Lung (tissue), 11 donors: ENCODE measurements at regions not wholly inside any gene's neighbourhood (a gene's known extent, or its start where the extent isn't known, plus 50 kb on each side); places are given as distances from the start of the nearest gene placed in this dataset.

Experiments used
- ATAC-seq: fragments of 200-7000 bp; cut with Tn5 transposase; one replicate; pipeline ENCODE4 v1.9.1; 2020; ENCODE audit warnings: moderate number of reproducible peaks; ENCODE audit not compliant: insufficient read depth, low FRiP score
- DNase-seq, 3 donors: peaks; one replicate each; pipeline ENCODE4 v3.0.0-alpha.2; 2013 to 2017
- H3K27ac ChIP-seq, 2 donors: one replicate each; pipeline ENCODE4 v1.5.1; 2013; ENCODE audit warnings: mild to moderate bottlenecking in 2 of 2, moderate library complexity in 2 of 2, control low read depth in 1 of 2, inconsistent platforms in 1 of 2, low read depth in 1 of 2, low read length in 1 of 2
- H3K27me3 ChIP-seq, 3 donors: one replicate each; pipeline ENCODE4 v1.5.1; 2013; ENCODE audit warnings: low read length in 2 of 3; ENCODE audit not compliant: control insufficient read depth in 3 of 3, insufficient read depth in 3 of 3
- H3K36me3 ChIP-seq, 4 donors: one replicate each; pipeline ENCODE4 v1.5.1; 2013; ENCODE audit warnings: low read length in 4 of 4, mild to moderate bottlenecking in 1 of 4, moderate library complexity in 1 of 4; ENCODE audit not compliant: control insufficient read depth in 4 of 4, insufficient read depth in 4 of 4
- H3K4me1 ChIP-seq, 5 donors: one replicate each; pipeline ENCODE4 v1.5.1; 2013; ENCODE audit warnings: low read length in 5 of 5, mild to moderate bottlenecking in 2 of 5, moderate library complexity in 1 of 5; ENCODE audit not compliant: control insufficient read depth in 5 of 5, insufficient read depth in 5 of 5
- H3K4me3 ChIP-seq: one replicate; pipeline ENCODE4 v1.5.1; 2013; ENCODE audit warnings: mild to moderate bottlenecking, control low read depth, moderate library complexity
- H3K9ac ChIP-seq, 2 donors: one replicate each; pipeline ENCODE4 v1.5.1; 2013; ENCODE audit warnings: low read length in 2 of 2, control low read depth in 1 of 2; ENCODE audit not compliant: insufficient read depth in 1 of 2
- H3K9me3 ChIP-seq, 4 donors: one replicate each; pipeline ENCODE4 v1.5.1; 2013; ENCODE audit warnings: low read length in 3 of 4, mild to moderate bottlenecking in 1 of 4, moderate library complexity in 1 of 4; ENCODE audit not compliant: control insufficient read depth in 4 of 4, insufficient read depth in 3 of 4
- CTCF ChIP-seq: IDR thresholded peaks from 2 replicates; pipeline ENCODE4 v1.5.1; 2012; ENCODE audit warnings: mild to moderate bottlenecking; ENCODE audit errors: control extremely low read depth, extremely low read depth
- WGBS, 2 donors: extraction: QIAGEN DNeasy Blood & Tissue Kit; methylation state at CpG; one replicate each; pipeline ENCODE4 v1.1.7; 2013; 5-methylcytosine and 5-hydroxymethylcytosine counted together
- donor health status: control.
- donor health status: control.
- donor health status: Bipolar disorder and iron deficiency.
- donor health status: healthy.
- donor health status: DM: yes; HTN: yes; CAD: no.

- H3K36me3 ChIP-seq, result no peaks in the 10 kb centered on the region
- ATAC-seq, result no peak
- H3K4me3 ChIP-seq, result no peak overlapping the region
- TF ChIP-seq CTCF, result no peak
- no peaks in the 10 kb centered on the region for H3K4me1 ChIP-seq
- H3K9me3 ChIP-seq, result peaks cover 0 to 2% (median 0%) of the 10 kb centered on the region in 4 donors
- H3K9ac ChIP-seq, result no peak overlapping the region
- H3K27me3 ChIP-seq, result no peaks in the 10 kb centered on the region
- H3K27ac ChIP-seq, result no peak overlapping the region
- 28 to 35% methylated on average over 5 of the region's 5 CpGs for WGBS, 2 donors
- peak in 1 of 3 donors; percentile 11 for DNase-seq
Measured at GRCh38 chr9:30301271-30301963, 2083.0 kb upstream of the ACO1 start.

GRCh38 chr9:30310711-30311110 is 2073.7 kb upstream of the ACO1 start:
- no peak for TF ChIP-seq CTCF
- H3K27me3 ChIP-seq, result no peaks in the 10 kb centered on the region
- DNase-seq (no peak), ATAC-seq (no peak)
- 89 to 91% methylated on average over 2 of the region's 2 CpGs for WGBS, 2 donors
- H3K4me3 ChIP-seq, result no peak overlapping the region
- no peak overlapping the region for H3K27ac ChIP-seq
- H3K9ac ChIP-seq, result no peak overlapping the region
- no peaks in the 10 kb centered on the region for H3K36me3 ChIP-seq
- H3K9me3 ChIP-seq, result peaks cover 0 to 2% (median 0%) of the 10 kb centered on the region in 4 donors
- no peaks in the 10 kb centered on the region for H3K4me1 ChIP-seq

GRCh38 chr9:30329431-30329830 is 2055.0 kb upstream of the ACO1 start:
- no peaks in the 10 kb centered on the region for H3K9me3 ChIP-seq
- no peak for TF ChIP-seq CTCF
- ATAC-seq (no peak), DNase-seq (no peak)
- H3K27ac ChIP-seq, result no peak overlapping the region
- 63 to 81% methylated on average over 4 of the region's 4 CpGs for WGBS, 2 donors
- no peaks in the 10 kb centered on the region for H3K27me3 ChIP-seq
- no peaks in the 10 kb centered on the region for H3K4me1 ChIP-seq
- no peak overlapping the region for H3K4me3 ChIP-seq
- H3K36me3 ChIP-seq, result no peaks in the 10 kb centered on the region
- H3K9ac ChIP-seq, result no peak overlapping the region

- no peak for TF ChIP-seq CTCF
- no peak for DNase-seq
- WGBS, 2 donors, result 92% methylated on average over 15 of the region's 15 CpGs
Measured at GRCh38 chr9:30348904-30349303, 2035.5 kb upstream of the ACO1 start.

More at GRCh38 chr9:30348904-30349303, 2035.5 kb upstream of the ACO1 start:
- no peak overlapping the region for H3K4me3 ChIP-seq
- no peaks in the 10 kb centered on the region for H3K27me3 ChIP-seq
- no peaks in the 10 kb centered on the region for H3K36me3 ChIP-seq
- no peak overlapping the region for H3K27ac ChIP-seq
- peaks cover 0 to 7% (median 0%) of the 10 kb centered on the region in 4 donors for H3K9me3 ChIP-seq
- ATAC-seq, result no peak
- H3K9ac ChIP-seq, result no peak overlapping the region
- H3K4me1 ChIP-seq, result no peaks in the 10 kb centered on the region
